ENCODE measurements at regions not wholly inside any gene's neighbourhood (a gene's known extent, or its start where the extent isn't known, plus 50 kb on each side); places are given as distances from the start of the nearest gene placed in this dataset.
"Not testable (repeated sequence)": the region's sequence is repeated elsewhere in the genome, so short reads cannot be mapped to it uniquely, and the experiment has no call there.

DNA sequence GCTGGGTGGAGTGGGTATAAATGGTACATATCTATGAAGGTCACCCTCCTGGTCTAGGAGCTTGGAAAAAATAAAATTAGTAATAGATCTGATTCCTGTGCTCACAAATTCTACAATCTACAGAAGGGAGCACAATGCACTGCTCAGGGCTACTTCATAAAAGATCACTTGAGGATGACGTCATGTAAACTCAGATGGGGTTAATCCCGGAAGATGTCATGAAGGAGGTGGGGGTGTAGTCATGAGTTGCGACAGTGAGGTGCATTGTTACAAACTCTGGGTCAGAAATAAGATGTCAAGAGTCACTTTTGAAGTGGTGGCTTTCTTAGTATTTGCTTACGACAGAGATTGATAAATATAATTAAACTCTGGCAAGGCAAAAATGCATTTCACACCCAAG, 68.2 kb downstream of the LHX9 start:
- TF ChIP-seq POLR2A (IDR thresholded peaks at IDR 0.05): no peak
- TF ChIP-seq POLR2AphosphoS5 (IDR thresholded peaks at IDR 0.05): no peak
- TF ChIP-seq CTCF (IDR thresholded peaks at IDR 0.05): no peak
- Histone ChIP-seq H3K27ac (no peak overlapping the region), H3K9me3 (no peaks in the 10 kb centered on the region)

DNA sequence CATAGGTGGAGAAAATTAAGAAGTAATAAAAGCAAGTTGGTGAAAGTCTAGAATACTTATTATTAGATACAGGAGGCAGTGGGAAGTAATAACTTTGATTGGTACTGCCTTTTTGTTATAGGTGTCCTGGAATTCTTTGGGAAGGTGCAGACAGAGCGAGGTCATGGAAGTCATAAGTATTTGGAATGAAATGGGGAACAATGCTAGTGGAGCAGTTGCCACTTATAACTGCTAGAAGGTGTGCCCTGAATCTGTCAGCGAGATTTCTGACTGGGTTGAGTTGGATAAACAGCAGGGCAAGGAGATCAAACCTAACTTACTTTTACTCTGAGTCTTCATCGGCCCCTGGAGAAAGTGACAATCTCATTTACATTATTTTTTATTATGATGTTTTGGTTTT, 69.6 kb downstream of the LHX9 start:
- DNase-seq (ENCODE audit: low spot score): no peak
- H3K4me3 ChIP-seq: no peak overlapping the region
- 89% methylated on average over 3 of the region's 3 CpGs for WGBS
- TF ChIP-seq POLR2A (IDR thresholded peaks at IDR 0.05): no peak
- no peak for TF ChIP-seq CTCF (IDR thresholded peaks at IDR 0.05)
- TF ChIP-seq POLR2AphosphoS5 (IDR thresholded peaks at IDR 0.05): no peak
- no peaks in the 10 kb centered on the region for H3K27me3 ChIP-seq (replicated peaks; ENCODE audit: insufficient read depth)
- intact Hi-C loops (cut with DNase I): no loop called here
- no peak overlapping the region for H3K27ac ChIP-seq
- H3K36me3 ChIP-seq: no peaks in the 10 kb centered on the region
- H3K4me1 ChIP-seq (replicated peaks): no peaks in the 10 kb centered on the region
- H3K9me3 ChIP-seq: no peaks in the 10 kb centered on the region

More for the DNA sequence above, 68.2 kb downstream of the LHX9 start:
- 80% methylated on average over 4 of the region's 4 CpGs for WGBS
- Histone ChIP-seq H3K27me3 (replicated peaks; ENCODE audit: insufficient read depth) (no peaks in the 10 kb centered on the region), H3K4me3 (no peak overlapping the region), H3K4me1 (replicated peaks) (no peaks in the 10 kb centered on the region), H3K36me3 (no peaks in the 10 kb centered on the region)
- no peak for DNase-seq (ENCODE audit: low spot score)
- intact Hi-C loops (cut with DNase I): no loop called here

DNA sequence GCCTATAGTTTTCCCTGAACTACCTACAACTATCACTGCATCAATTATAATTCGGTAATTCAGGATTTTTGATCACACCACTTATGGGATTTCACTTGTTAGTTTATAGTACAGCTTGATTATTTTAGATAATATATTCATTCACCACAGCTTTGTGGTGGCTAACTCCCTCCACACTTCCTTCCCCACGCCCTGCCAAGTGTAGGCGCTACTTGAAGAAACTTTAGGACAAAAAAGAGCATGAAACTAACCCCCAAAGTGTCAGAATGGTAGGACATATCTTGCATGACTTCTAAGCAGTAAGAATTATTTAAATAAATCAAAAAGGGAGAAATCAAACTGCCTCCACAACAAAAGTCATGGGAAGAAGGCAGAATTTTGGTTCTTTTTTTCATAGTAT, 70.1 kb downstream of the LHX9 start:
- TF ChIP-seq POLR2AphosphoS5 (IDR thresholded peaks at IDR 0.05) (no peak), CTCF (IDR thresholded peaks at IDR 0.05) (no peak), POLR2A (IDR thresholded peaks at IDR 0.05) (no peak)
- 86% methylated on average over 3 of the region's 3 CpGs for WGBS

DNA sequence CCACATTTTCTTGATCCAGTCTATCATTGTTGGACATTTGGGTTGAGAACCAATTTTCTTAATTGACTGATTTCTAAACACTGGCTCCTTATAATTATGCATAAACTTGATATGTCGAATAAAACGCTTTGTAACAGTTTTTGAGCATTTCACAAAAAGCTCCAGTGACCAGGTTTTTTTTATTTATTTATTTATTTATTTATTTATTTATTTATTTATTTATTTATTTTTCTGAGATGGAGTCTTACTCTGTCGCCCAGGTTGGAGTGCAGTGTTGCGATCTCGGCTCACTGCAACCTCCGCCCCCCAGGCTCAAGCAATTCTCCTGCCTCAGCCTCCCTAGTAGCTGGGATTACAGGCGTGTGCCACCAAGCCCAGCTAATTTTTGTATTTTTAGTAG, 71.4 kb downstream of the LHX9 start:
- H3K27ac ChIP-seq: not testable (repeated sequence)

More for the DNA sequence above, 70.1 kb downstream of the LHX9 start:
- Histone ChIP-seq H3K4me3 (no peak overlapping the region), H3K9me3 (no peaks in the 10 kb centered on the region), H3K27me3 (replicated peaks; ENCODE audit: insufficient read depth) (no peaks in the 10 kb centered on the region), H3K36me3 (no peaks in the 10 kb centered on the region), H3K27ac (no peak overlapping the region), H3K4me1 (replicated peaks) (no peaks in the 10 kb centered on the region)
- intact Hi-C loops (cut with DNase I): no loop called here
- DNase-seq (ENCODE audit: low spot score): no peak

DNA sequence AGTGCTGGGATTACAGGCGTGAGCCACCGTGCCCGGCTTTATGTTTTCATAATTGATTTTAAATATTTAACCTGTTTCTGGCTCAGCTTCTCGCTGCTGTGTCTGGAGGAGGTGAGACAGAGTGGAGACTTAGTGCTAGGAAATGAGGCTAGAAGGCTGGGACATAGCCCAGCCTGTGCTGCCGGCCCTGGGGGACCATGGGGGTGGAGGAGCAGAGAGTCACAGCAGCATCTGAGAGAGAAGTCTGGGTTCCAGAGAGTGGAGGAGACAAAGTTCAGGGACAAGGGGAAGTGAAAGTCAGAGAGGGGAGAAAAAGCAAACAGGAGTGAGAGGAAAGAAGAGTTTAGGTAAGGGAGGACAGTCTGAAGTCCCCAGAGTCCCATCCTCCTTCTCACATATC, 71.9 kb downstream of the LHX9 start:
- no peaks in the 10 kb centered on the region for H3K4me1 ChIP-seq (replicated peaks)
- H3K27ac ChIP-seq: no peak overlapping the region
- no peaks in the 10 kb centered on the region for H3K9me3 ChIP-seq
- TF ChIP-seq CTCF (IDR thresholded peaks at IDR 0.05) (no peak), POLR2AphosphoS5 (IDR thresholded peaks at IDR 0.05) (no peak), POLR2A (IDR thresholded peaks at IDR 0.05) (no peak)
- no peaks in the 10 kb centered on the region for H3K27me3 ChIP-seq (replicated peaks; ENCODE audit: insufficient read depth)
- intact Hi-C loops (cut with DNase I): no loop called here
- no peak for DNase-seq (ENCODE audit: low spot score)
- whole genome bisulfite sequencing: 87% methylated on average over 5 of the region's 5 CpGs
- no peak overlapping the region for H3K4me3 ChIP-seq
- H3K36me3 ChIP-seq: no peaks in the 10 kb centered on the region

More for the DNA sequence above, 71.4 kb downstream of the LHX9 start:
- intact Hi-C loops (cut with DNase I); H3K9me3 ChIP-seq; H3K36me3 ChIP-seq; H3K27me3 ChIP-seq (replicated peaks; ENCODE audit: insufficient read depth); H3K4me1 ChIP-seq (replicated peaks); DNase-seq (ENCODE audit: low spot score); H3K4me3 ChIP-seq: not testable (repeated sequence)
- 95% methylated on average over 7 of the region's 7 CpGs for WGBS
